ENCODE measurements at regions not wholly inside any gene's neighbourhood (a gene's known extent, or its start where the extent isn't known, plus 50 kb on each side); places are given as distances from the start of the nearest gene placed in this dataset.

DNA sequence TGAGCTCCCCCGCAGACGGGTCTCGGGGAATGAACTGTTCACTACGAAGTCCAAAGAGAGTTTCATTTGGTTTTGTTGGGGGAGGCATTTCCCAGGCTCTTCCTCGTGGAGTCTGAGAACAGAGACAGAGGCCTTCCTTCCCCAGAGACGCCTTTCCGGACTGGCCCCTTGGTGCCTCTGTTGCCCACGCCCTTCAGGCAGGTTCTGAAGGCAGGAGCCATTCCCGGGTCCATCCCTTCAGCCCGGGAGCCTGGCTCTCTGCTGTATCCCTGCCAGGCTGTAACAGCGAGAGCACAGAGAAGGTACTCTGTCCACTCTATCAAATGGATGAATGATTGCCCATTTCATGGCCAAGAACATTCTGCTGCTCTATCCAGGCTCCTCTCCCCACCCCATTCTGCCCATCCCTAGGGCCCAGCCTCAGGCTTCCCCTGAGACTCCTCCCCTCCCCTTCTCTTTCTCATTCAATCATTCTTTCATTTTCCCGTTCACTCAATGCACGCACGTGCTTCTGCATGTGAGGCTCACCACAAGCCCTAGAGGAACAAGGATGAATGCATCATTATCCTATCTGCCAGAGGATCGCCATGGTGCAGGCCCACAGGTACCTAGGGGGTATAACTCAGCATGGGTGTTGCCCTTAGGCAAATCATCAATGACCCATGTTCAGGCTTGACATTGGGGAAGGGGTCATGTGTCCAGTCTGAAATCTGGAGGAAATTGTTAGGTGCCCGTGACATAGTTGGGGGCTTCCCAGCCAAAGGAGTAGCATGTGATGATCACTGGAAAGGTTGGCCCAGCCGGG lies 298.6 kb downstream of the ZNF536 start:
- DNase-seq, result no peak

DNA sequence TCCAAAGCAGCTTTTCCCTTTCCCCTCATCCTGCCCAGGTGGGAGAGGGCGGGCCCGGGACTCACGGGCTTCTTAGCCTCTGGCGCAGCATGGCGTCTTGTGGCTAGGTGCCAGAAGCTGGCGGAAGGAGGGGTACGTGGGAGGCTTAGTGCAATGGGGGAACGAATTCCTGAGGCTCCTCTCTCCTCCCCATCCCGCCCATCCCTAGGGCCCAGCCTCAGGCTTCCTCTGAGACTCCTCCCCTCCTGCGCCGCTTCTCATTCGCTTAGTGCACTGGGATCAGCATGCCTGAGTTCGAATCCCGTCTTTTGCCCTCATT lies 297.8 kb downstream of the ZNF536 start:
- peak; percentile 33 for DNase-seq

DNA sequence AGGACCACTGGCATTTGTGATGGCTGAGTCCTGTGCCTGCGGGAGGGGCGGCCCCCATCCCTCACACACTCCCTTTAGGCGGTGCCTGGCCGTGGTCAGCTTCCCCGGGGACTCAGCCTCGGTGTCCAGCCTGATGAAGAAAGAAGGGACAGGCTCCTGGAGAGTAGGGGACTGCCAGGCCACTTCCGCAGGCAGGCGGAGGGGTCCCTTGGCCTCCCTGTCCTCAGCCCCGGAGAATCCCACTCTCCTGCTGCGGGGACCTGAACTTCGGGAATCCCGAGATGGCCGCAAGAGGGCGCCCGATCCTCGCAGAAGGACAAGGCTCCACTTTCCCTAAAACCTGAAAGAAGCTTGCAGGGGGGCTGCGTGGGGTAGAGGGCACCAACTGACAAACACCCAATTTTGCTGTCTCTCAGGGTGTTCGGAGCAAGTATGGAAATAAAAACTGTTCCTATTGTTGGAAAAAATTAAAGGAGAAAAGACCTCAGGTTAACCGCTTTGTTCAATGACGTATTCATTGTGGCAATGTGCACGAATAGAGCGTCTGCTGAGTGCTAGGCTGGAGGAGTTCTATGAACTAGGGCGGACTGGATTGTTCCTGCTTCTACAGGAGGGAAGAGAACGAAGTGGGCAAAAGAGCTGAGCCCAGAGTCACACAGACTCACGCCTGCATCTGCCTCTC lies 297.3 kb downstream of the ZNF536 start:
- peak; percentile 38 for DNase-seq

DNA sequence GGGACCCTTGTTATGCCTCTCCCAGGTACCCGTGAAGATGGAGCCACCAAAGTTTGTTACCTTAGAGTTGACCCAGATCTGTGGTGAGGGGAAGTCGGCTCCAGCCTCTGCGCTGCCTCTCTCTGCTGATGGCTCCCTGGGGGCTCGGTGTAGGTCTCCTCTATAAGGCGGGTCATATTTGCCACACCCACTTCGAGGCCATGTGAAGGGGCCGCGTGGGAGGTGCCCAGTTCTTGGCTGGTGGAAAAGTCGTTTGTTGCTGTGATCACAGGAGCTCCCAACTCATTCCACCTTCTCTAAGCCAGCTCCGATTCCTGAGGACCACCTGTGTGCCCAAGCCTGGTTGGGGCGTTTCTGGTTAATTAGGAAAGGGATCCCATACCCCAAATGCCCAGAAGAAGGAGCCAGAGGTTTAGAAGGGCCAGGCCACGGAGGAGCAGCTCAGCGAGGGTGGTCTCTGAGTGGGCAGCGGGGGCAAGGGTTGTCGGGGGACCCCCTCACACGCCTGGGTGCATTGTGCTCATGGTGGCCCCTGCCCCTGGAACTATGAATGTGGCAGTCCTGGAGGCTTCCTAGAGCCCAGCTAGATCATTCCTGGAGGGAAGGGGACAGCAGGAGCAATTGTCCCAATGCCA lies 296.5 kb downstream of the ZNF536 start:
- DNase-seq, result no peak

DNA sequence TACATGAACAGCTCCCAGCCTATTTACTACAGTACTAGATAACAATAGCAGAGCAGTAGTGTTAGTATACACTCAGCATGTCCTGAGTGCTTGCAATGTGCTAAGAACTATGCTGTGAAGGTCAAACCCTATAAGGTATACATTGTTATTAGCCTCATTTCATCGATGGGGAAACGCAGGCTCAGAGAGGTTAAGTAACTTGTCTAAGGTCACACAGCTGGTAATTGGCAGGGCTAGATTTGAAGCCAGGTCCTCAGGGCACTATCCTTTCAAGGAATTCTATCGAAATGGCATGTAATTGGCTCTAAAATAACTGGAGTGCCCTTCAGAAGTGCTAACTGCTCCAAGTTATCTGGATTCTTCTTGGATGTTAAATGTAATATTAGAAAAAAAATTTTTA lies 295.6 kb downstream of the ZNF536 start:
- no peak for DNase-seq

DNA sequence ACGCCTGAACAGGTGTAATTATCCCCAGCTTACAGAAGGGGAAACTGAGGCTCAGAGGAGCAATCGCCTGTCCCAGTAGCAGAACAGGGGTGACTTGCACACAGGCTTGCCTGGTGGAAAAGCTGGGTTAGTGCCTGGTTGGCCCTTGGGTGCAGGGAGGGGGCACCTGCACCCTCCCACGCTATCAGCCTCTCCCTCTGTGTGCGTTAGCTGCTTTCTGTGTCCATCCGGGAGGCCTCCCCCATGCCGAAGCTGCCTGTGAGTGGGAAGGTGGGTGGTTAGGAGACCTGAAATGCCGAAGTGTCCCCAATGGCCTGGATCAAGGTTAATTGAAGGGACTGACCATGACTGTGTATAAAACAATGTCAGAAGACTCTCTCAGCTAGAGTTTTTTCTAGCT lies 295.0 kb downstream of the ZNF536 start:
- no peak for DNase-seq

DNA sequence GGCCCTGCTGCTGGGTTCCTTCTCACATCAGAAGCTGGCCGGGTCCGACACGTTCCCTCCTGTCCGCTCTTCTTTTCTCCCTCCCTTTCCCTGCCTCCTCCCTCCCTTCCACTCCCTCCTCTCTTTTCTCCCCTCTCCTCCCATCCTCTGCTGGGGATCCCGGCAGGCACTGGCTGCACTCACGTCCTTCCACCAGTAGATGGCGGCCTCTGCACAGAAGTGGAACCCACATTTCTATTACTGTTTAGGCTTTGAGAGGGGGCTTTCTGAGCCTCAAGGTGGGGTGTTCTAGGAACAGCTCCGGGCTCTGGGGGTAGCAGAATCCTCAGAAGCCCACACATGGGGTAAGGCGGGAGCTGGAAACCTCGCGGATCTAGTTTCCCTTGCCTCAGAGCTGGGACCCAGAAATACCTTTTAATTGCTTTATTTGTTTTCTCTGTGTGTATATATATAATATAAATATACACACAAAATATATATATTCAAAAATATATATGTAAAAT lies 294.2 kb downstream of the ZNF536 start:
- DNase-seq, result peak; percentile 4

DNA sequence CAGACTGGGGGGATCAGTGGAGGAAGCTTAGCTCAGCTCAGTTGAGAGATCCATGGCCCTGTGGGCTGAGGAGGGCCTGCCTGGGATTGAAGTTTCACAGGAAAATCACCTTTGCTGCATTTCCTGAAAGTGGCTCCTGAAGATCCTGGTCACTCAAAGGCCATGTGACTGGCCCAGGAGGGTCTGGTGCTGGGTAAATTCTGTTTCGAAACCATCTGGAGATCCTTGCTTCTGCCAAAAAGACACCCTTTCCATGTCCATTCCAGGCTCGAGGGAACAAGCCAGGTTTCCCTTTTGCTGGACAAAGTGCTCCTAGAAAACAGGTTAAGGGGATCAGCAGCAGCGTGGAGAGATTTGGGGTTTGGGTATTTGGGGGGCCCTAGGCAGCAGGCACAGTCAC lies 293.3 kb downstream of the ZNF536 start:
- DNase-seq, result no peak

DNA sequence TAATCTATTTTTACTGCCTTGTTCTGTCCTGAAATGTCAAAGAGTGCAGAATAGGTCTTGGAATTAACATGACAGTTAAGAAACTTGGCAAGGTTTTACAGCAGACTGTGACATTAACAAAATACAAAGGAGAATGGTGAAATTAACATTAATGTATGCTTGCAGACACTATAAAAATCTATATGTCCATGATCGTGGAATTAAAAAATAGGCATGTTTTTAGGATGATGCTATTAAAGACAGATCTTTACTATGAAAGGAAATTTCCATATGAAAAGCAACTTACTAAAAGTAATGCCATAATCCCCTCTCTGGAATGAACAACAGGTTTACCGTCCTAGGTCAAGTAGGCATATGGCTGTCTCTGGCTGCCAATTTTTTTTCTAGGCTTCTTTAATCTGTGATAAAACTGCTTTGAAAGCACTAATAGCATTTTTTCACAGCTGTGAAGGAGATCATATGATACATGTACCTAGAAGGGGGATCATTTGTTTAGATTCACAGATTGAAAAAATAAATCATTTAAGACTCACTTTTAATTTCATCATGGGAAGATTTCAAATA lies 291.5 kb downstream of the ZNF536 start:
- DNase-seq, result no peak

DNA sequence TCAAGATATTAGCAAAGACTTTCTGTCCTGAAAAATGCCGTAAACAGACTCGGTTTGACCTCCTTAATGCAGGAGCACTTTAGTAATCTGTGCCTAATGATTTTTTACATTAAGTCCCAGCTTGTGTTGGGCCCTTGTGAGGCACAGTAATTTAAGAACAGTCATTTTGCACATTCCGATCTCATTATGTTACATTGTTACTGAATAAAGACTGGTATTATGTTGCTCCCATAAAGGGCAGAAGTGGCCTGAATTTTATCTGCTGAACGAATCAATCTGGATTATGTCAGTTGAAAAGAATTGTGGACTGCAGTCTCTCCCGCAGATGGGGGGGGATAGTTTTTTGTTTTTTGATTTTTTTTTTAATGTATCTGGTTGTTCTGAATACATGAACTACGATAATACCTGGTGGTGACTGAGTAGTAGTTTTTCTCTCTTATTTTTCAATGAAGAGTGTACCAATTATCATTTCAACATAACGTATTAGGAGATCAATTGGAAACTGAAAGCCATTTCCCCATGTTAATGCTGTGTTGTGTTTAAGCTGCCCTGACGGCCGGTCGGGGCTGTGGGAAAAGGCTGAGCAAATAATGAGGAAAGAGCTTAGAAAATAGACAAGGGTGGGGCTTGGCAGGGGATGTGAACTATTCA lies 290.2 kb downstream of the ZNF536 start:
- no peak for DNase-seq

DNA sequence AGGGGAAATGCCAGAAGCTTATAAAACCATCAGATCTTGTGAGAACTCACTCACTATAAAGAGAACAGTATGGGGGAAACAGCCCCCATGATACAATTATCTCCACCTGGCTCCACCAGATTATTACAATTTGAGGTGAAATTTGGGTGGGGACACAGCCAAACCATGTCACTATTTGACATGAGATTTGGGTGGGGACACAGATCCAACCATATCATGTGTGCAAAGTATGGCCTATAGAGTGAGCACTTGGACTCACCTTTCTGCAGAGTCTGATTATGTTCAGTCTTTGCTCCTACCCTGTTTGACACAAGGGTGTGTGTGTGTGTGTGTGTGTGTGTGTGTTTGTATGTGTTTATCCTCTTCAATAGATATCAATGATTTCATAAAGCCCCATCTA lies 287.5 kb downstream of the ZNF536 start:
- DNase-seq, result no peak

DNA sequence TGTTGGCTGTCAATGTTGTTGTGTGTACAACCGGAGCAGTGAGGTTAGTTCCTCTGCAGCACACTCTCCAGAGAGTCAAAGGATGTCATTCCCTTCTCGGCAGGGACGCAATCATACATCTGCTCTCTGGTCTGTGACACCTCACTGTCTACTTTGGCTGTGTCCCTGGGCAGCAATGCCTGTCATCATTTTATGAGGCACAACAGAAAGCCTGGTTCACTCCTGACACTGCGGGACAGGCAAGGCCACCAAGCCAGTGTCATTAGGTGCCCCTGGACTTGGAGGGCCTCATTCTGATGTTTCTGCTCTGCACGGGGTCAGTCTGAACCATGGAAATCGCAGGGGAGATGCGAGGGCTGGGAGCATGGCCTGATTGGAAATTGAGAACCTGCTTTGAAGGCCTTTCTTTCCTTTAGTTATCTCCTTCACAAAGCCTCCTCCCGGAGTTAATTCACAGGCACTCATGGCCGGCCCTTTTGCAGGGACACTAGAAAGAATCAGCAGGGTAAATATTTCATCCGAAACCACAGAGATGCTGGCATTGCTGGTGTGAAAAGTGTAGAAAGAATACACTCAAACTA lies 284.4 kb downstream of the ZNF536 start:
- DNase-seq, result no peak

DNA sequence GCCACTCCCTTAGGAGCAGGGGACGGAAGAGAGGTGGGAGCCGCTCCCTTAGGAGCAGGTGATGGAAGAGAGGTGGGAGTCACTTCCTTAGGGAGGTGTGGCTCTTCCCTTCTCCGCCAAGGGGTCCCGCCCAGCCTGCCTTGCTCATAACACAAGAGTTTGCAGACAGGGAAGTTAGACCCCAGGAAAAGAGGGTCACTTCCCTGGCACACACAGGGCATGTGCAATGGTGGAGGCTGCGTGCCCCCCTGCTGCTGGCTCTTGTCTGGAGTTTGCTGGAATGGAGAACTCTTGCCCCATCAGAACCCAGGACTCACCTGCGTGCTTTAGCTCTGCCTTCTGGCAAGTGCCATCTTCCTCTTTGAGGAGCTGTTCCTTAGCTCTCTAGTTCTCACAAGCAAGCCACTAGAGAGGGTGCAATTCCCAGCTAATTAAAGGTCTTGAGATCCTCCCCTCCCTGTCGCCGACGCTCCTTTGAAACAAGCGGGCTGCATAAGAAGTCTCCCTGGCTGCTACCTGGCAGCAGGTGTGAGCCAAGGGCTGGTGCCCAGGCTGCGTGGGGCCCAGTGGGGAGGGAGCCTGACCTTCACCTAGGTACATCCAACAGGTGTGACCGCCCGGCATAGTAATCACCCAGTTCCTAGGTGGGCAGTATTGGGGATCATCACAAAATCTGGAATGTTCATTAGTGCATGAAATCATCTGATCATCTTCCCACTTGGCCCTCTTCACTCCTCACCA lies 281.6 kb downstream of the ZNF536 start:
- DNase-seq, result peak; percentile 43

DNA sequence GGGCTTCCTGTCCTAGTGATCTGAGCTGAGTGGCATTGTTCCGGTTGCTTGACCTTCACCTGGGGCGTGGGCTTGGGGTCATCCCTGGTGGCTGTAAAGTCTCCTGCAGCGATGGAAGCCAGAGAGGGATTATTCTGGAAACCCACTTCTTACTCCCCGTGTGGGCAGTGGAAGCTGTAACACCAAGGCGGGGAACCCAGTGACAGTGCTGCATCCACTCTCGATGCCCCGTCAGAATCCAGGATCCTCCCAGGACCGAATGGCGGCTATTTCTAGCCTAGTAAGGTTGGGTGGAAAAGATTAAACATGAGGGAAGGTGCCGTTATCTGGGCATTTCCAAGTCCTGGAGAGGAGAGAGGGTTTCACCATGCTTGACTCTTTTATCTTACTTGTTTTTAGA lies 280.6 kb downstream of the ZNF536 start:
- no peak for DNase-seq

DNA sequence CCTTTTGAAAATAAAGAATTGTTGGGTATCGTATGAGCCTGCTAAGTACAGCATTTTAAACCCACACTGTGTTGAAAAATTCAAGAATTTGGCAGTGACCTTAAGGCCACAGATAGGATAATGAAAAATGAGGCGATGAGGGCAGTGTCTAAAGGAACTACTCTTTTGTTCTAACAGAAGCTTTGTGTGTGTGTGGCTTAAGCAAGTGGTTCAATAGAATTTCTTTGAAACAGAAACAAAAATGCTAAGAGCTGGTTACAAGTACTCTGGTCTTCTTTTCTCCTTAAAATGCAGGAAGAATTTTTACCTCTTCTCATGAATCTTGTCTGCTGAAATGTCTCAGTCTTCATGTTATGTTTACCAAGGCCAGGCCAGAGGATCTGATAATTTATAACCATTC lies 279.5 kb downstream of the ZNF536 start:
- DNase-seq, result no peak

DNA sequence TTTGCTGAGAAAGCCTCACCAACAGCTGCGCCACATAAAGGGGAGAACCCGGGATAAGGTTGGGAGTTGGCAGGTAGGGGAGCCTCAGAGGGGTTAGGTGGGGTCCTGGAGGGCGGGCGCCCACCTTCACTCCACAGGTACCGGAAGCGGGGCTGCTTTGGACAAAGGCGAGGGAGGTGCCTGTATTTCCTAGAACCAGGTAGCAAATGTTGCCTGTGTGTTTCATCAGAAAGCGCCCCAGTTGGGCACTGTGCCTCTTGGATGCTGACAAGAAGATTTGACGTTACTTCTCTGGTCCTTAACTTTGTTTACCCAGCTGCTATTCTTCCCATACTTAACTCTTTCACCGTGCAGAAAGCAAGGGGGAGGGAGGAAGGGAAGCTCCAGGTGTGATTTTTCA lies 278.9 kb downstream of the ZNF536 start:
- peak; percentile 85 for DNase-seq

DNA sequence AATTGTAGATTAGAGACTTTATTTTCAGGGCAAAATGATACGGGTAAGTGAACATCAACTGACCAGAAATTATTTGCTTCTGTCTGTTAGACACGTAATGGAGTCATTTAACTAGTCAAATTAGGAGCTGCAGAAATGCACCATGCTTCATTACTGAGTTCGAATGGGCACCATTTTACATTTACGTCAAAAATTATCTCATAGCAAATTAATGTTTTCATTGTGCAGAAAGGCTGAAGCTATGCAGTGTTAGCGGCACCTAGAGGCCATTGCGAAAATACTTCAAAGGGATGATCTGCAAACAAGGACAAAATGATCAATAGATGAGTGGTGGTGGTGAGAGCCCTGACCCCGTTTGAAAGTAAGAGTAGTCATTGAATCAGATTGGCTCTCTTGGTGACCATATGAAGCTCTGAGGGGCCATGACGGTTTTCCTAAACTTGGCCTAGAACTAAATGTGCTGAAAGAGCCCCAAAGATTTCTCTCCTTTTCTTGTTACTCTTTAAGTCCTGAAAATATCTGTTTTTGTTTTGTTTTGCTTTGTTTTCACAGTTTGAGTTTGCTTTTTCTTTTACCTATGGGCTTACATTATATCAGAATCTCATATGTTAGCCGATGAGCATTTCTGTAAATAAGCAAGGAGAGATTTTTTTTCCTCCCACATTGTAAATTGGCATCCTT lies 277.9 kb downstream of the ZNF536 start:
- DNase-seq, result peak; percentile 87

DNA sequence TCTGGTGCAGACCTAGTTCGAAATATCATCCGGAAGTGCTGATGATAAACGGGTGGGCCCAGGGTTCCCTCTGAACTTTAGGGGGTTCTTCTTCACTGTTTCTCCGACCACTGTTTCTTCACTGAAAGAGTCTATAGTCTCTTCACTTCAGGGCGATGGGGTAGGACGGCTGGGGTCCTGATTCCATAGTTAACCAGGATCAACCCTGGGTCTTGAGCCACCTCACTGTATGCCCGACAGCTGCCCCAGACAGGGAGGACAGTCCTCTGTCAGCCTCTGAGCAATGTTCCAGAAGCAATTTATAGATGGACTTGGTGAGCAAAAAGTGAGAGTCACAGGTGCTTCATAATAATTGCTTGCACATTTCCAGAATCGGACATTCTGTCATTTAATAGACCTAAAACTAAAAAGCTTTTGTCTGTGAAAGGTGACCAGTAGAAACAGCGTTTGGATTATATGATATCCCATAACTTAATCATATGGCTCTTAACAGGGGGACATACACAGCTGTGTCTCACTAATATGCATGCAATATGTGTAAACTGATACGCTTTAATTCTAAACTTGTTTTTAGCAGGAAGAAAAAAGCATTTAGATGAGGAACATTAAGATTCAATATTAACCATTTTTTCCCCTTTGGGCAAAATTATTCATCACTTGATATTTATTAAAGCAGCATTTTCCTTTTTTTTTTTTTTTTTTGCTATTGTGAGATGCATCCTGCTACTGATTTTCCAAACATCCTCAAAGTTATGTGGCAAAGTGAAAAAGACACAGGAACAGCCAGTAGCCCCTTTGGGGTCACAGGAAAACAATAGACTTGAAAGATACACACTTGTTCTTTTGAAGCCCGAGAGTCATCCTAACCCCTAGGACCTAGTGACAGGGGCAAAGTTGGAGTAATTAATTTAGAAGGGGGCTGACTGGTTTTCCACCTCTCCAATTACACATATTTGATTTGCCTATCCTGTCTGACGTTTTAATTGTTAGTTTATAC lies 277.0 kb downstream of the ZNF536 start:
- no peak for DNase-seq

DNA sequence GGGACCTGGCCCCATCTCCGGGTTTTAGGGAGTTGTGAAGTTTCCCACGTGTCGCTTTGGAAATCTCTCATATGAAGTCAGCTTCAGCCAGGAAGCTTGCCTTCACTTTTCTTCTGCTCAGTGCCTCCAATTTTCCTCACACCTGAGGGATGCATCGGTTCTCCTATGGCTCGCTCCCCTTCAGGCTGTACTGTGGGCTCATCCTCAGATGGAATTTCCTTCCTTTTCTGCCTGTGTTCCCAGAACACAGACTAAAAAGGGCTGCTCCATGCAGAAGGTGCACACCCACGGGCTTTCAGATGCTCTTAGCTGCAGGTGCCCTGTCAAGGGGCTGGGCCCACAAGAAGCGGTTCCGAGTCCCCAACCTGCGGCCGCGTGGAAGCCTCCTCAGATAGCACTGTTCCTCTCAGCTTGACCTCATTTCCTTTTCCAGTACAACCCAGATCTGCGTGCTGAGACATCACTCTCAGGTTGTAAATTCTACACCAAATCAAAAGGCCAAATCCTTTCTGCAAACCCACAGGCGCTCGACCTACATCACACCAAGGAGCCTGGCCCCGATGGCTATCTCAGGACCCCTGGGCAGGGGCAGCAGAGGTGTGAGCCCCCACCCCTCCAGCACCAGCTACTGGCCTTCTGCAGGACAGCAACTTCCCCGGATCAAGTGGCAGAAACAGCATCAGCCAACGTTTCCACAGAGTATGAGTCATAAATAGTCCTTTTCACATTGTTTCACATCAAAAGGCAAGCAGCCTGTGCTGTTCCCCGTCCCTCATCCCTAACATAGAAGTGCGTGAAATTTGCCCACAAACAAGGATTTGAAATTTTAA lies 275.9 kb downstream of the ZNF536 start:
- DNase-seq, result no peak
